ENCODE measurements at regions not wholly inside any gene's neighbourhood (a gene's known extent, or its start where the extent isn't known, plus 50 kb on each side); places are given as distances from the start of the nearest gene placed in this dataset.

DNA sequence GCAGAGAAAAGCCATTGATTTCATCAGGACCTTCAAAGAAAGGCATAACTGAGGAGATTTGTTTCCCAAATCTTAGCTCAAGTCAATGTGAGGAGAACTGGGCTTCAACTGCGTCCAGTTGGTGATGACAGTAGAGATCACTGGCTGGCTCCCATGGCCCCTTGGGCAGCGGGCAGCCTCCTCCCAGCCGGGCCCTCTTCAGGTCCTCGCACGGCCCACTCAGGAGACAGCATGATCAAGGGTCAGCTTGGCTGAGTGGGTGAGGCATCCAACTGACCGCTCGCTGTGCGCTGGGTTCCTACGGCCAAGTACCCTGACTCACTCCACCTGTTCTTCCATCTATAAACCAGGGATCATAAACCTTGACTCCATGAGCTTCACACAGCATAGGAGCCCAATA lies 274.0 kb downstream of the NSG2 start:
- TF ChIP-seq RXRA (IDR thresholded peaks at IDR 0.05) (no peak), SP1 (IDR thresholded peaks at IDR 0.05) (no peak), JUND (IDR thresholded peaks at IDR 0.05) (no peak), EGR1 (IDR thresholded peaks at IDR 0.05; ENCODE audit: low read depth in 2 of 2) (no peak), TAF1 (conservative IDR thresholded peaks at IDR 0.05) (no peak)
- TF ChIP-seq, protein P1, sequence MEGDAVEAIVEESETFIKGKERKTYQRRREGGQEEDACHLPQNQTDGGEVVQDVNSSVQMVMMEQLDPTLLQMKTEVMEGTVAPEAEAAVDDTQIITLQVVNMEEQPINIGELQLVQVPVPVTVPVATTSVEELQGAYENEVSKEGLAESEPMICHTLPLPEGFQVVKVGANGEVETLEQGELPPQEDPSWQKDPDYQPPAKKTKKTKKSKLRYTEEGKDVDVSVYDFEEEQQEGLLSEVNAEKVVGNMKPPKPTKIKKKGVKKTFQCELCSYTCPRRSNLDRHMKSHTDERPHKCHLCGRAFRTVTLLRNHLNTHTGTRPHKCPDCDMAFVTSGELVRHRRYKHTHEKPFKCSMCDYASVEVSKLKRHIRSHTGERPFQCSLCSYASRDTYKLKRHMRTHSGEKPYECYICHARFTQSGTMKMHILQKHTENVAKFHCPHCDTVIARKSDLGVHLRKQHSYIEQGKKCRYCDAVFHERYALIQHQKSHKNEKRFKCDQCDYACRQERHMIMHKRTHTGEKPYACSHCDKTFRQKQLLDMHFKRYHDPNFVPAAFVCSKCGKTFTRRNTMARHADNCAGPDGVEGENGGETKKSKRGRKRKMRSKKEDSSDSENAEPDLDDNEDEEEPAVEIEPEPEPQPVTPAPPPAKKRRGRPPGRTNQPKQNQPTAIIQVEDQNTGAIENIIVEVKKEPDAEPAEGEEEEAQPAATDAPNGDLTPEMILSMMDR (IDR thresholded peaks at IDR 0.05; ENCODE audit: low read depth, low read length, missing input control): no peak
- TF ChIP-seq, protein P2, sequence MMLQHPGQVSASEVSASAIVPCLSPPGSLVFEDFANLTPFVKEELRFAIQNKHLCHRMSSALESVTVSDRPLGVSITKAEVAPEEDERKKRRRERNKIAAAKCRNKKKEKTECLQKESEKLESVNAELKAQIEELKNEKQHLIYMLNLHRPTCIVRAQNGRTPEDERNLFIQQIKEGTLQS (IDR thresholded peaks at IDR 0.05): no peak
- TF ChIP-seq, protein P3, sequence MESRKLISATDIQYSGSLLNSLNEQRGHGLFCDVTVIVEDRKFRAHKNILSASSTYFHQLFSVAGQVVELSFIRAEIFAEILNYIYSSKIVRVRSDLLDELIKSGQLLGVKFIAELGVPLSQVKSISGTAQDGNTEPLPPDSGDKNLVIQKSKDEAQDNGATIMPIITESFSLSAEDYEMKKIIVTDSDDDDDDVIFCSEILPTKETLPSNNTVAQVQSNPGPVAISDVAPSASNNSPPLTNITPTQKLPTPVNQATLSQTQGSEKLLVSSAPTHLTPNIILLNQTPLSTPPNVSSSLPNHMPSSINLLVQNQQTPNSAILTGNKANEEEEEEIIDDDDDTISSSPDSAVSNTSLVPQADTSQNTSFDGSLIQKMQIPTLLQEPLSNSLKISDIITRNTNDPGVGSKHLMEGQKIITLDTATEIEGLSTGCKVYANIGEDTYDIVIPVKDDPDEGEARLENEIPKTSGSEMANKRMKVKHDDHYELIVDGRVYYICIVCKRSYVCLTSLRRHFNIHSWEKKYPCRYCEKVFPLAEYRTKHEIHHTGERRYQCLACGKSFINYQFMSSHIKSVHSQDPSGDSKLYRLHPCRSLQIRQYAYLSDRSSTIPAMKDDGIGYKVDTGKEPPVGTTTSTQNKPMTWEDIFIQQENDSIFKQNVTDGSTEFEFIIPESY (IDR thresholded peaks at IDR 0.05): no peak
- TF ChIP-seq, protein P4, sequence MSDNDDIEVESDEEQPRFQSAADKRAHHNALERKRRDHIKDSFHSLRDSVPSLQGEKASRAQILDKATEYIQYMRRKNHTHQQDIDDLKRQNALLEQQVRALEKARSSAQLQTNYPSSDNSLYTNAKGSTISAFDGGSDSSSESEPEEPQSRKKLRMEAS (IDR thresholded peaks at IDR 0.05): no peak
